ENCODE measurements at regions not wholly inside any gene's neighbourhood (a gene's known extent, or its start where the extent isn't known, plus 50 kb on each side); places are given as distances from the start of the nearest gene placed in this dataset.
A peak's percentile ranks its signal among the peaks of the same experiment; 100 is the strongest.
"Not testable (repeated sequence)": the region's sequence is repeated elsewhere in the genome, so short reads cannot be mapped to it uniquely, and the experiment has no call there.

- no peak for DNase-seq
These were observed 129.7 kb upstream of the FBN2 start for GRCh38 chr5:128667751-128668150.

GRCh38 chr5:128668921-128669320, 130.9 kb upstream of the FBN2 start:
- no peak for DNase-seq

GRCh38 chr5:128669803-128670202, 131.8 kb upstream of the FBN2 start:
- no peak for DNase-seq

GRCh38 chr5:128671943-128672342, 133.9 kb upstream of the FBN2 start:
- DNase-seq: no peak

GRCh38 chr5:128673000-128673399, 135.0 kb upstream of the FBN2 start:
- no peak for DNase-seq

- DNase-seq: no peak
These were observed 135.4 kb upstream of the FBN2 start for GRCh38 chr5:128673411-128673957.

- DNase-seq: no peak
These were observed 135.9 kb upstream of the FBN2 start for GRCh38 chr5:128673970-128674369.

GRCh38 chr5:128674837-128675446, 136.9 kb upstream of the FBN2 start:
- peak; percentile 40 for DNase-seq

GRCh38 chr5:128681096-128681495, 143.1 kb upstream of the FBN2 start:
- DNase-seq: no peak

- no peak for DNase-seq
These were observed 143.9 kb upstream of the FBN2 start for GRCh38 chr5:128681764-128682592.

GRCh38 chr5:128682669-128683068, 144.6 kb upstream of the FBN2 start:
- no peak for DNase-seq

GRCh38 chr5:128684961-128685360, 146.9 kb upstream of the FBN2 start:
- no peak for DNase-seq

- DNase-seq: no peak
These were observed 149.9 kb upstream of the FBN2 start for GRCh38 chr5:128687930-128688329.

GRCh38 chr5:128693764-128694163, 155.7 kb upstream of the FBN2 start:
- no peak for DNase-seq

GRCh38 chr5:128695791-128696530, 157.9 kb upstream of the FBN2 start:
- no peak for DNase-seq

GRCh38 chr5:128701301-128701700, 163.3 kb upstream of the FBN2 start:
- no peak for DNase-seq

GRCh38 chr5:128703322-128703721, 165.3 kb upstream of the FBN2 start:
- no peak for DNase-seq

- DNase-seq: no peak
These were observed 168.2 kb upstream of the FBN2 start for GRCh38 chr5:128706269-128706668.

GRCh38 chr5:128708841-128709240, 170.8 kb upstream of the FBN2 start:
- no peak for DNase-seq

- DNase-seq: no peak
These were observed 173.2 kb upstream of the FBN2 start for GRCh38 chr5:128711216-128711615.

- no peak for DNase-seq
These were observed 176.5 kb upstream of the FBN2 start for GRCh38 chr5:128714551-128714950.

GRCh38 chr5:128722551-128722950, 184.5 kb upstream of the FBN2 start:
- DNase-seq: no peak

- DNase-seq: not testable (repeated sequence)
These were observed 192.0 kb upstream of the FBN2 start for GRCh38 chr5:128730021-128730420.

- not testable (repeated sequence) for DNase-seq
These were observed 197.6 kb upstream of the FBN2 start for GRCh38 chr5:128735656-128736055.
